GM21786 (cell line): ENCODE measurements at regions not wholly inside any gene's neighbourhood (a gene's known extent, or its start where the extent isn't known, plus 50 kb on each side); places are given as distances from the start of the nearest gene placed in this dataset.

Source experiments
- ATAC-seq: cut with Tn5 transposase; IDR thresholded peaks from one replicate; pipeline ENCODE4 v1.9.1; 2021; ENCODE audit not compliant: unreplicated experiment

DNA sequence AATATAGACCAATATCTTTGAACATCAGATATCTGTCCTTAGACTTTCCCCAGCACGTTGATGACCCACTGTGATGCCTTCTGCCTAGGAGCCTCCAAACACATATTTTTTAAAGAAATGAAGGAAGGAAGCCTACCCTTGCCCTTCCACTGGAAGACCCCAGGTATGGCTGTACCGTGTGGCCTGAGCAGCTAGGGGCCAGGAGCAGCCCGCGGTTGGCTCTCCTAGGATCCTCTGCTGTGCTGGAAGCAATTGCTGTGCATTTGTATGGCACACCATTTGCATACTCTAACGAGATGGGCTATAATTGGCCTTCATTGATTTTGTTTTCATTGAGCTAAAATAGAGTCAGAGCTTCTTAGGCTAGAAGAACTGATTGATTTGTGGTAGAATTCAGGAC lies 128.8 kb downstream of the GPAT3 start:
- ATAC-seq: no peak

GRCh38 chr4:83664071-83664470 lies 128.2 kb downstream of the GPAT3 start:
- ATAC-seq: no peak

GRCh38 chr4:83662204-83662603 lies 126.3 kb downstream of the GPAT3 start:
- ATAC-seq: no peak

- no peak for ATAC-seq
Measured at GRCh38 chr4:83661359-83661758, 125.5 kb downstream of the GPAT3 start.

DNA sequence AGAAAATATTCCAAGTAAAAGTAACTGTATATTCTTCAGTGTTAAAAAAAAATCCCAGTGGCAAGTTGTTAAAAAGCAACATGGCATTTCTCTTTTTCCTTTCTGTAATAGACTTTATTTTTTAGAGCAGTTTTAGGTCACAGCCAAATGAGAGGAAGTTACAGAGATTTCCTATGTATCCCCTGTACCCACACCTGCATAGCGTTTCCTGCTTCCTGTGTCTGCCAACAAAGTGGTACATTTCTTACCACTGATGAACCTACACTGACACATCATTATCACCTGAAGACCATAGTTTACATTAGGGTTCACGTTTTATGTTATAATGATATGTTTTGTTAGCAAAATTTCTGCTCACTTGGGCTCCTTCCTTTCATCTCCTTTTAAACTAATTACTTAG lies 124.7 kb downstream of the GPAT3 start:
- no peak for ATAC-seq

DNA sequence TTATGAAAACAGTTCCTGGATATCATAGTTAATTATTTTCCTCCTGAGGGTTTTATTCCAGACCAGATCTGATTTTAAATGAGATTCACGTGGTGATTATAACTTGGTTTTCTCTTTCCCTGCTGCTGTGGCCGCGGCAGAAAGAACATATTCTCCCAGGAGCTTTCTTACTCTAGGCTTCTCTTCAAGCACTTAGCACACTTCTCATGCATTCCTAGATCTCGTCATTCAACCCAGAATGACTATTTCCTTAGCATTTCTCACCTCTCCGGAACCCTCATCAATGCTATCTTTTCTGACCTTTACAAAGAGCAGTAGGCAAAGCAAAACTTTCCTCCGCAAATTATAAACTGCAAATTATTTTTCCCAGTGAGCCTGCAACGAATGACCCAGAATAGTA lies 122.9 kb downstream of the GPAT3 start:
- ATAC-seq: no peak

DNA sequence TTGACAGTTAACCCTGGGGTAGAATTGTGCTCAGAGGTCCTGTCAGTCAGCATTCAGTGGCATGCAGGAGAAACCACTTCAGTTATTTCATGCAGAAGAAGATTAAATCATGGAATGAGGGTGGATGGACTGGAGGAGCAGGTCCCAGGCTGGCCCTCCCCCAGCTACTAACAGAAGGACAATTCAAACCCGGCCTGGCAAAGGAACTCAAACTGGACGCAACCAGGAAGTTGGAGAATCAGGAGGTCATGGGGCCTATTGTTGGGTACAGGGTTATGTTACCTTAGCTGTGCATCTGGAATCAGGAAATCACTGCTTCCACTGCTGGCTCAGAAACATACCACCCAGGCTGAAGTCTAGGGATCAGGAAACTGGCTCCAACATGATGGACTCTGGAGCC lies 121.4 kb downstream of the GPAT3 start:
- ATAC-seq: no peak
